ENCODE measurements at regions not wholly inside any gene's neighbourhood (a gene's known extent, or its start where the extent isn't known, plus 50 kb on each side); places are given as distances from the start of the nearest gene placed in this dataset.

- no peak for DNase-seq
These were observed 51.6 kb upstream of the ZC3H11B start for GRCh38 chr1:219664310-219665029.
